ENCODE measurements at regions not wholly inside any gene's neighbourhood (a gene's known extent, or its start where the extent isn't known, plus 50 kb on each side); places are given as distances from the start of the nearest gene placed in this dataset.

GRCh38 chr20:11232896-11233295 is 559.1 kb upstream of the JAG1 start (continued):
- TF ChIP-seq ZBTB33 (IDR thresholded peaks at IDR 0.05; ENCODE audit: extremely low read depth, insufficient replicate concordance, low read length) (no peak), CEBPB (IDR thresholded peaks at IDR 0.05; ENCODE audit: low read depth) (no peak), SRF (IDR thresholded peaks at IDR 0.05; ENCODE audit: low read depth) (no peak), YY1 (IDR thresholded peaks at IDR 0.05; ENCODE audit: extremely low read depth, insufficient replicate concordance, low read depth, low read length) (no peak), POLR2AphosphoS5 (IDR thresholded peaks at IDR 0.05; ENCODE audit: low read depth, low read length) (no peak), CBX3 (IDR thresholded peaks at IDR 0.05; ENCODE audit: low read depth) (no peak), JUND (IDR thresholded peaks at IDR 0.05) (no peak), SP1 (IDR thresholded peaks at IDR 0.05; ENCODE audit: low read depth) (no peak), ELF1 (IDR thresholded peaks at IDR 0.05; ENCODE audit: borderline replicate concordance, low read depth) (no peak), SIN3A (IDR thresholded peaks at IDR 0.05; ENCODE audit: low read depth) (no peak)

GRCh38 chr20:11234181-11234580 is 560.4 kb upstream of the JAG1 start:
- ATAC-seq (no peak), DNase-seq (ENCODE audit: low read depth, low spot score) (no peak)
- no peak overlapping the region for H3K4me3 ChIP-seq (replicated peaks in 1 of 2; ENCODE audit: low read depth in 1 of 2, low read length in 2 of 2)
- POLR2A ChIA-PET, result no interaction called here
- intact Hi-C loops (cut with micrococcal nuclease), result no loop called here
- CTCF ChIA-PET, result no interaction called here
- no peak overlapping the region for H3K4me2 ChIP-seq (ENCODE audit: low read length)
- no peaks in the 10 kb centered on the region for H3K9me3 ChIP-seq (ENCODE audit: control insufficient read depth in 1 of 2, insufficient read depth in 1 of 2, low read depth in 1 of 2, low read length in 2 of 2)
- H3K9ac ChIP-seq (ENCODE audit: low read length), result no peak overlapping the region
- no TSS peak for BruUV-seq (replicated peaks)
- H3K79me2 ChIP-seq (ENCODE audit: insufficient read depth, low read length), result no peaks in the 10 kb centered on the region
- no peak overlapping the region for H3K27ac ChIP-seq (ENCODE audit: low read depth, low read length)
- H3K36me3 ChIP-seq (ENCODE audit: control insufficient read depth in 1 of 2, insufficient read depth in 2 of 2, low read length in 2 of 2), result no peaks in the 10 kb centered on the region
- no peaks in the 10 kb centered on the region for H4K20me1 ChIP-seq (ENCODE audit: insufficient read depth)
- no peaks in the 10 kb centered on the region for H3K9me2 ChIP-seq (ENCODE audit: insufficient read depth)
- RAD21 ChIA-PET (ENCODE audit: low non-redundant PET in 1 of 2, low total read pairs in 2 of 2, uncharacterized antibody in 2 of 2, unreplicated experiment in 2 of 2), result no interaction called here
- peaks cover 6 to 11% of the 10 kb centered on the region in 2 experiments; a peak in 3 of 4 replicates for H3K4me1 ChIP-seq (ENCODE audit: control insufficient read depth in 1 of 2, insufficient read depth in 2 of 2, low read length in 2 of 2)
- no peaks in the 10 kb centered on the region for H3K27me3 ChIP-seq (ENCODE audit: insufficient read depth, low read length)
- no peak overlapping the region for H2AFZ ChIP-seq (ENCODE audit: low read depth, low read length, poor library complexity, severe bottlenecking)
- TF ChIP-seq MAX (IDR thresholded peaks at IDR 0.05) (no peak), ZFX (IDR thresholded peaks at IDR 0.05) (no peak), FOSL1 (IDR thresholded peaks at IDR 0.05; ENCODE audit: low read depth) (no peak), CTCF (IDR thresholded peaks at IDR 0.05 in 2 of 3, conservative IDR thresholded peaks at IDR 0.05 in 1 of 3; ENCODE audit: borderline replicate concordance in 1 of 3, insufficient read depth in 1 of 3, low read depth in 2 of 3, low read length in 2 of 3) (no peak), SP1 (IDR thresholded peaks at IDR 0.05; ENCODE audit: low read depth) (no peak), REST (IDR thresholded peaks at IDR 0.05; ENCODE audit: low read depth) (no peak), CBX3 (IDR thresholded peaks at IDR 0.05; ENCODE audit: low read depth) (no peak), RAD21 (IDR thresholded peaks at IDR 0.05; ENCODE audit: low read depth) (no peak), SRF (IDR thresholded peaks at IDR 0.05; ENCODE audit: low read depth) (no peak), ELF1 (IDR thresholded peaks at IDR 0.05; ENCODE audit: borderline replicate concordance, low read depth) (no peak), EZH2 (IDR thresholded peaks at IDR 0.05) (no peak), ATF3 (IDR thresholded peaks at IDR 0.05) (no peak), POLR2AphosphoS5 (IDR thresholded peaks at IDR 0.05; ENCODE audit: low read depth, low read length) (no peak), SIN3A (IDR thresholded peaks at IDR 0.05; ENCODE audit: low read depth) (no peak), CEBPB (IDR thresholded peaks at IDR 0.05; ENCODE audit: low read depth) (no peak), EGR1 (IDR thresholded peaks at IDR 0.05; ENCODE audit: low read depth) (no peak)
